ENCODE measurements at regions not wholly inside any gene's neighbourhood (a gene's known extent, or its start where the extent isn't known, plus 50 kb on each side); places are given as distances from the start of the nearest gene placed in this dataset.

DNA sequence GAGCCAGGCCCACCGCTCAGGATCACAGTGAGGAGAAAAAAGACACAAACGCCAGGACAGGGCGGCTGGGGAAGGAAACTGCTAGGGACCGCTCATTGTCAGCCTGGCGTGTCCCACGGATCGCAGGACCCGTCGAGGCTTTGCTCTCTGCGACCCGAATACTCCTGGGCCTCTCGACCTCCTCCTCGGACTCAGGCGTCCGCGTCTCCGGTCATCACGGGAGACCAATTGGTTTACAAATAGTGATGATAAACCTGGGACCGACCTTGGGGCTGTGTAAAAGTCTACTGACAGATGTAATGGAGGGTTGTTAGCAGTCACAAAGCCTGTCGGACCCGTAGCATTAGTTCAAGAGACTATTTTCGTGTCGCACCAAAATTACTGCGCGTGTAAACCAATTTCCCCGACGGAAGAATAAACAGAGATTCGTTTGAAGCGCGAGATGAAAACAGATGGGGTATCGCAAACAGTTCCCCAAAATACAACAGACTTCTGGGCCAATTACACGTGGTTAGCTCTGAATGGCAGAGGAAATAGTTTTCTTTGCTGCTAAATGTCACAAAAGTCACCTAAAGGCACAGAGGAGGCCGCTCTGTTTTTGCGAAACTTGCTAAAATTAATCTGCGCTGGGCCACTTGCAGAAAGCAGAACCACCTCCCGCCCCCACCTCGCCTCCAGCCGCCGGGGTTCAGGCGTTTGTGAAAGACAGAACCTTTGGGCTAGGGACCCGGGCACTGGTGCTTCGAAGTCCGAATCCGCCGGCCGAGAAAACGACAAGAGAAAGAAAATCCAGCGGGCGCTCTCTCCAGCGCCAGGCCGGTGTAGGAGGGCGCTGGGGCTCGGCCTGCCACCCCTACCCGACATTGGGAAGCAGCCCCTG is 67.6 kb downstream of the FOXD1 start:
- H3K9me3 ChIP-seq (ENCODE audit: control insufficient read depth, insufficient read depth, low read length): peaks cover 13% of the 10 kb centered on the region
- WGBS, 2 experiments (ENCODE audit: extremely low coverage in 2 of 2, insufficient read length in 1 of 2): 83% methylated on average over 29 of the region's 54 CpGs; no CpG with 5 or more reads in 1 of the 2 experiments
- DNase-seq (no peak), ATAC-seq (ENCODE audit: low read depth) (no peak)
- TF ChIP-seq RAD21 (IDR thresholded peaks at IDR 0.05; ENCODE audit: low read length) (no peak), CHD1 (IDR thresholded peaks at IDR 0.05; ENCODE audit: low read depth, low read length) (no peak), BHLHE40 (IDR thresholded peaks at IDR 0.05; ENCODE audit: low read depth, low read length) (no peak), SMC3 (IDR thresholded peaks at IDR 0.05; ENCODE audit: low read depth, low read length) (no peak), CTCF (conservative IDR thresholded peaks at IDR 0.05; ENCODE audit: low read depth, low read length) (no peak), MAZ (IDR thresholded peaks at IDR 0.05; ENCODE audit: borderline replicate concordance, low read depth, low read length) (no peak), RCOR1 (IDR thresholded peaks at IDR 0.05; ENCODE audit: insufficient replicate concordance, low read length) (no peak), FOS (IDR thresholded peaks at IDR 0.05; ENCODE audit: low read depth, low read length) (no peak), RFX5 (IDR thresholded peaks at IDR 0.05; ENCODE audit: low read depth, low read length) (no peak)
- TF ChIP-seq, protein P1, sequence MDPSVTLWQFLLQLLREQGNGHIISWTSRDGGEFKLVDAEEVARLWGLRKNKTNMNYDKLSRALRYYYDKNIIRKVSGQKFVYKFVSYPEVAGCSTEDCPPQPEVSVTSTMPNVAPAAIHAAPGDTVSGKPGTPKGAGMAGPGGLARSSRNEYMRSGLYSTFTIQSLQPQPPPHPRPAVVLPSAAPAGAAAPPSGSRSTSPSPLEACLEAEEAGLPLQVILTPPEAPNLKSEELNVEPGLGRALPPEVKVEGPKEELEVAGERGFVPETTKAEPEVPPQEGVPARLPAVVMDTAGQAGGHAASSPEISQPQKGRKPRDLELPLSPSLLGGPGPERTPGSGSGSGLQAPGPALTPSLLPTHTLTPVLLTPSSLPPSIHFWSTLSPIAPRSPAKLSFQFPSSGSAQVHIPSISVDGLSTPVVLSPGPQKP (IDR thresholded peaks at IDR 0.05; ENCODE audit: borderline replicate concordance, low read depth, low read length): no peak
- TF ChIP-seq, protein P2, sequence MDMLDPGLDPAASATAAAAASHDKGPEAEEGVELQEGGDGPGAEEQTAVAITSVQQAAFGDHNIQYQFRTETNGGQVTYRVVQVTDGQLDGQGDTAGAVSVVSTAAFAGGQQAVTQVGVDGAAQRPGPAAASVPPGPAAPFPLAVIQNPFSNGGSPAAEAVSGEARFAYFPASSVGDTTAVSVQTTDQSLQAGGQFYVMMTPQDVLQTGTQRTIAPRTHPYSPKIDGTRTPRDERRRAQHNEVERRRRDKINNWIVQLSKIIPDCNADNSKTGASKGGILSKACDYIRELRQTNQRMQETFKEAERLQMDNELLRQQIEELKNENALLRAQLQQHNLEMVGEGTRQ (IDR thresholded peaks at IDR 0.05; ENCODE audit: low read depth, low read length): no peak
- intact Hi-C loops (cut with micrococcal nuclease): no loop called here
- ChIA-PET POLR2A (ENCODE audit: unreplicated experiment) (no interaction called here), CTCF (no interaction called here)
- no TSS peak for BruUV-seq (replicated peaks)
- H4K91ac ChIP-seq (ENCODE audit: insufficient read depth, low read depth, low read length): no peak overlapping the region
- in situ Hi-C loops (cut with MboI; ENCODE audit: low sequenced_read_pairs): no loop called here
- no peaks in the 10 kb centered on the region for H3K27me3 ChIP-seq (ENCODE audit: control insufficient read depth, insufficient read depth, low read length)
- H3K27ac ChIP-seq (ENCODE audit: insufficient read depth, low read length): no peak overlapping the region
- no peak overlapping the region for H3K56ac ChIP-seq (ENCODE audit: extremely low read depth, insufficient read depth, low read length)
- H3K4me1 ChIP-seq (ENCODE audit: control insufficient read depth, insufficient read depth, low read length): peaks cover 12% of the 10 kb centered on the region
- H3K9ac ChIP-seq (ENCODE audit: low read depth, low read length): no peak overlapping the region
- no peak overlapping the region for H3K4me2 ChIP-seq (ENCODE audit: low read depth, low read length)
- no peak overlapping the region; the same call in 1 of the 2 replicates for H2AK5ac ChIP-seq (ENCODE audit: low read depth, low read length)
- no peak overlapping the region for H3K18ac ChIP-seq (ENCODE audit: low read depth, low read length)
- H2BK20ac ChIP-seq (ENCODE audit: low read depth, low read length): no peak overlapping the region
- no peak overlapping the region; the same call in 2 of the 3 replicates for H2BK15ac ChIP-seq (ENCODE audit: low read depth, low read length)
- H4K8ac ChIP-seq (ENCODE audit: low read depth in 2 of 2, low read length in 2 of 2): no peak overlapping the region
- H3K23ac ChIP-seq (ENCODE audit: low read depth, low read length): no peak overlapping the region
- no peak overlapping the region for H3K14ac ChIP-seq (replicated peaks; ENCODE audit: low read depth, low read length)
- H2AK9ac ChIP-seq (replicated peaks; ENCODE audit: low read depth, low read length, poor library complexity): no peak overlapping the region
- no peak overlapping the region for H4K5ac ChIP-seq (ENCODE audit: low read depth, low read length)
- H2AFZ ChIP-seq (replicated peaks; ENCODE audit: low read length, poor library complexity): no peak overlapping the region
- no peaks in the 10 kb centered on the region for H4K20me1 ChIP-seq (ENCODE audit: insufficient read depth, low read length)
- H3K9me1 ChIP-seq (ENCODE audit: insufficient read depth, low read length): peaks cover 6% of the 10 kb centered on the region
- dilution Hi-C loops (cut with HindIII; ENCODE audit: low sequenced_read_pairs, unreplicated experiment): no loop called here
- no peak overlapping the region for H3K4ac ChIP-seq (ENCODE audit: low read depth, low read length)
- no peak overlapping the region for H2BK120ac ChIP-seq (ENCODE audit: low read depth, low read length)
- no peak overlapping the region for H2BK5ac ChIP-seq (ENCODE audit: low read depth, low read length, poor library complexity, severe bottlenecking)
- H3K4me3 ChIP-seq (ENCODE audit: insufficient read depth, low read depth, low read length): no peak overlapping the region
- H3K79me1 ChIP-seq (ENCODE audit: low read depth in 1 of 2, low read length in 2 of 2): peaks cover 3 to 7% of the 10 kb centered on the region in 2 experiments; a peak in 3 of 4 replicates
- no peaks in the 10 kb centered on the region for H3K36me3 ChIP-seq (ENCODE audit: control insufficient read depth, insufficient read depth, low read length)

All from IMR-90 (cell line).